HepG2 (cell line): ENCODE measurements at regions not wholly inside any gene's neighbourhood (a gene's known extent, or its start where the extent isn't known, plus 50 kb on each side); places are given as distances from the start of the nearest gene placed in this dataset.

ENCODE experiments used
- ATAC-seq: fragments of 200-7000 bp; cut with Tn5 transposase; 3 replicates; pipeline ENCODE4 v1.9.1; 2020; ENCODE audit warnings: mild to moderate bottlenecking, moderate library complexity
- BruUV-seq: library from RNA; stranded (reverse); fragments of 400-500 nt; replicated peaks from 2 replicates; lab custom pipeline; 2021; lab: Mats Ljungman, UMichigan
- CTCF ChIA-PET: fragments of 300-600 bp; formaldehyde crosslinking; extraction: SDS; loops from one replicate; lab custom pipeline; 2021; ENCODE audit warnings: low total read pairs, inconsistent platforms, low intra/inter-chr PET ratio; lab: Yijun Ruan, JAX
- POLR2A ChIA-PET: fragments of 350-600 bp; sonication (Branson Sonifier 250); formaldehyde crosslinking; loops from one replicate; lab custom pipeline; 2020; ENCODE audit warnings: antibody characterized with exemption, inconsistent platforms; lab: Yijun Ruan, JAX
- DNase-seq: peaks from one replicate; pipeline ENCODE4 v3.0.0-alpha.2; 2015; ENCODE audit warnings: low spot score
- FAIRE-seq: peaks from 3 replicates; lab custom pipeline; 2011; peaks lifted over from hg19 to GRCh38; lab: Jason Lieb, UNC
- H2AFZ ChIP-seq: one replicate; pipeline ENCODE4 v1.6.1; 2011; ENCODE audit warnings: low read length, inconsistent platforms
- H3K27ac ChIP-seq: fragments of 300-600 bp; 3 replicates; pipeline ENCODE4 v1.8.0; 2011; ENCODE audit warnings: mixed run types, mild to moderate bottlenecking, mixed read lengths, low read length, inconsistent platforms; ENCODE audit not compliant: insufficient read depth; ENCODE audit errors: extremely low read length
- H3K27me3 ChIP-seq, 2 experiments: fragments of 200-600 bp in 1 of 2; 2 replicates in 1 of 2; 3 replicates in 1 of 2; pipeline versions ENCODE4 v1.6.0 to v1.8.0; 2011; ENCODE audit warnings: low read length in 2 of 2, mild to moderate bottlenecking in 2 of 2, moderate library complexity in 2 of 2, inconsistent platforms in 1 of 2; ENCODE audit not compliant: insufficient read depth in 2 of 2, control insufficient read depth in 1 of 2
- H3K36me3 ChIP-seq, 2 experiments: fragments of 200-600 bp in 1 of 2; replicated peaks in 1 of 2; 2 replicates in 1 of 2; 3 replicates in 1 of 2; pipeline versions ENCODE4 v1.5.1 to v1.8.0; 2011; ENCODE audit warnings: low read length in 2 of 2, inconsistent platforms in 1 of 2; ENCODE audit not compliant: insufficient read depth in 2 of 2, control insufficient read depth in 1 of 2
- H3K4me1 ChIP-seq: 2 replicates; pipeline ENCODE4 v1.5.1; 2012; ENCODE audit warnings: low read length, inconsistent platforms; ENCODE audit not compliant: insufficient read depth
- H3K4me2 ChIP-seq: 2 replicates; pipeline ENCODE4 v1.6.0; 2011; ENCODE audit warnings: low read depth, low read length, inconsistent platforms
- H3K4me3 ChIP-seq, 3 experiments: fragments of 200-600 bp in 1 of 3; sonication (generic), shearing (Covaris generic) in 1 of 3; replicated peaks in 1 of 3; 2 replicates each; pipeline ENCODE4 v1.5.1; 2011 to 2016; ENCODE audit warnings: low read length in 3 of 3, inconsistent platforms in 2 of 3, low read depth in 2 of 3, mild to moderate bottlenecking in 2 of 3, control low read depth in 1 of 3, mixed read lengths in 1 of 3; ENCODE audit not compliant: insufficient read depth in 1 of 3
- H3K79me2 ChIP-seq: one replicate; pipeline ENCODE4 v1.6.1; 2011; ENCODE audit warnings: low read length, inconsistent platforms; ENCODE audit not compliant: insufficient read depth
- H3K9ac ChIP-seq: 2 replicates; pipeline ENCODE4 v1.6.0; 2011; ENCODE audit warnings: mild to moderate bottlenecking, low read depth, low read length, inconsistent platforms; ENCODE audit not compliant: insufficient read depth
- H3K9me3 ChIP-seq: 2 replicates; pipeline ENCODE4 v1.5.1; 2012; ENCODE audit warnings: mild to moderate bottlenecking, low read length
- H4K20me1 ChIP-seq: 2 replicates; pipeline ENCODE4 v1.6.0; 2011; ENCODE audit warnings: inconsistent platforms, mild to moderate bottlenecking, low read length, moderate library complexity; ENCODE audit not compliant: insufficient read depth
- HNF4A ChIP-seq: sonication (generic); formaldehyde crosslinking; IDR thresholded peaks from 2 replicates; pipeline ENCODE4 v1.4.0; 2020; ENCODE audit warnings: missing genetic modification reagents
- HNF4G ChIP-seq, 2 experiments: sonication (generic) in 1 of 2; formaldehyde crosslinking in 1 of 2; IDR thresholded peaks; 2 replicates each; pipeline versions ENCODE4 v1.4.0 to v1.6.1; 2011 to 2020; ENCODE audit warnings: borderline replicate concordance in 2 of 2, low read depth in 2 of 2, mild to moderate bottlenecking in 2 of 2, low read length in 1 of 2, missing genetic modification reagents in 1 of 2, moderate library complexity in 1 of 2
- NAIF1 ChIP-seq: sonication (generic); formaldehyde crosslinking; IDR thresholded peaks from 2 replicates; pipeline ENCODE4 v1.5.0; 2020; ENCODE audit warnings: mild to moderate bottlenecking, missing genetic modification reagents, borderline replicate concordance
- NFIC ChIP-seq: IDR thresholded peaks from 2 replicates; pipeline ENCODE4 v1.6.1; 2012; ENCODE audit warnings: mild to moderate bottlenecking, low read length, inconsistent platforms
- RBFOX2 ChIP-seq: fragments of 200-400 bp; formaldehyde crosslinking; IDR thresholded peaks from 2 replicates; pipeline ENCODE4 v1.6.1; 2017; ENCODE audit warnings: low read depth, mild to moderate bottlenecking, low read length
- SOX13 ChIP-seq, 3 experiments: fragments of 450-650 bp in 1 of 3; sonication (generic) in 1 of 3; formaldehyde crosslinking in 1 of 3; IDR thresholded peaks in 2 of 3; conservative IDR thresholded peaks in 1 of 3; 2 replicates each; pipeline versions ENCODE4 v1.5.0 to v1.6.1; 2016 to 2020; ENCODE audit warnings: antibody characterized with exemption in 1 of 3, mild to moderate bottlenecking in 1 of 3, missing compliant biosample characterization in 1 of 3, missing genetic modification reagents in 1 of 3, moderate library complexity in 1 of 3
- ZMYM3 ChIP-seq: sonication (generic); formaldehyde crosslinking; IDR thresholded peaks from 2 replicates; pipeline ENCODE4 v1.5.1; 2020; ENCODE audit warnings: mild to moderate bottlenecking, missing genetic modification reagents
- ZNF724P ChIP-seq: sonication (generic); formaldehyde crosslinking; IDR thresholded peaks from 2 replicates; pipeline ENCODE4 v1.8.0; 2022; ENCODE audit warnings: missing genetic modification reagents, borderline replicate concordance
- whole genome bisulfite sequencing: methylation state at CpG from one replicate; pipeline ENCODE4 v1.1.6; 2017; ENCODE audit warnings: low lambda C conversion rate; 5-methylcytosine and 5-hydroxymethylcytosine counted together
- in situ Hi-C: cut with HindIII; loops from 2 replicates; pipeline ENCODE4 v1.10.0; 2017; ENCODE audit warnings: low pct_unique_long_range_greater_than_20kb; ENCODE audit not compliant: extremely low pct_ligation_motif_present
- intact Hi-C: fragments of 100-400 bp; cut with micrococcal nuclease; formaldehyde crosslinking; loops from one replicate; pipeline ENCODE4 v1.10.0; 2022; ENCODE audit not compliant: unreplicated experiment
- TF ChIP-seq, protein P1 (sequence below): sonication (generic); formaldehyde crosslinking; IDR thresholded peaks from 2 replicates; pipeline ENCODE4 v1.4.0; 2020; ENCODE audit warnings: missing genetic modification reagents
- TF ChIP-seq, protein P2 (sequence below): sonication (generic); formaldehyde crosslinking; IDR thresholded peaks from 2 replicates; pipeline ENCODE4 v1.8.0; 2022; ENCODE audit warnings: missing genetic modification reagents, mild to moderate bottlenecking, borderline replicate concordance

DNA sequence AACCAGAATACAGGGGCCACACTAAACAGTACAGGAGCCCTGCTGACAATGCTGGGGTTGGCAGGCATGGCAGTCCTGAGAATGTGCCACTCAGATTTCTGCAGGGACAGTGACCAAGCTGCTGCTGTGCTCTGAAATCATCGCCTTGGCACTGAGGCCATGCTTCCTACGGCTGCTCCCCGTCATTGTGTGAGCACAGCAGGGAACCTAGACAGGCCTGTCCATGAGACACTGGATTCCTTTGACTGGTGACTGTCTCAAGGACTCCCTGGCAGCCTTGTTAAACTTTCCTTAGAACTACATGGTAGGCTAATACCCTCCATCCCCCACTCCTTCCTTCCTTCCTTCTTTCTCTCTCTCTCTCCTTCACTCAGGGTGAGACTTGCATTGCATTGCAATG is 111.4 kb downstream of the LUZP4 start (continued):
- TF ChIP-seq, protein P1, sequence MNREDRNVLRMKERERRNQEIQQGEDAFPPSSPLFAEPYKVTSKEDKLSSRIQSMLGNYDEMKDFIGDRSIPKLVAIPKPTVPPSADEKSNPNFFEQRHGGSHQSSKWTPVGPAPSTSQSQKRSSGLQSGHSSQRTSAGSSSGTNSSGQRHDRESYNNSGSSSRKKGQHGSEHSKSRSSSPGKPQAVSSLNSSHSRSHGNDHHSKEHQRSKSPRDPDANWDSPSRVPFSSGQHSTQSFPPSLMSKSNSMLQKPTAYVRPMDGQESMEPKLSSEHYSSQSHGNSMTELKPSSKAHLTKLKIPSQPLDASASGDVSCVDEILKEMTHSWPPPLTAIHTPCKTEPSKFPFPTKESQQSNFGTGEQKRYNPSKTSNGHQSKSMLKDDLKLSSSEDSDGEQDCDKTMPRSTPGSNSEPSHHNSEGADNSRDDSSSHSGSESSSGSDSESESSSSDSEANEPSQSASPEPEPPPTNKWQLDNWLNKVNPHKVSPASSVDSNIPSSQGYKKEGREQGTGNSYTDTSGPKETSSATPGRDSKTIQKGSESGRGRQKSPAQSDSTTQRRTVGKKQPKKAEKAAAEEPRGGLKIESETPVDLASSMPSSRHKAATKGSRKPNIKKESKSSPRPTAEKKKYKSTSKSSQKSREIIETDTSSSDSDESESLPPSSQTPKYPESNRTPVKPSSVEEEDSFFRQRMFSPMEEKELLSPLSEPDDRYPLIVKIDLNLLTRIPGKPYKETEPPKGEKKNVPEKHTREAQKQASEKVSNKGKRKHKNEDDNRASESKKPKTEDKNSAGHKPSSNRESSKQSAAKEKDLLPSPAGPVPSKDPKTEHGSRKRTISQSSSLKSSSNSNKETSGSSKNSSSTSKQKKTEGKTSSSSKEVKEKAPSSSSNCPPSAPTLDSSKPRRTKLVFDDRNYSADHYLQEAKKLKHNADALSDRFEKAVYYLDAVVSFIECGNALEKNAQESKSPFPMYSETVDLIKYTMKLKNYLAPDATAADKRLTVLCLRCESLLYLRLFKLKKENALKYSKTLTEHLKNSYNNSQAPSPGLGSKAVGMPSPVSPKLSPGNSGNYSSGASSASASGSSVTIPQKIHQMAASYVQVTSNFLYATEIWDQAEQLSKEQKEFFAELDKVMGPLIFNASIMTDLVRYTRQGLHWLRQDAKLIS (CRISPR knock-in tag), result no peak
- TF ChIP-seq NFIC, result no peak
- TF ChIP-seq, all 625 proteins: peak for 0

GRCh38 chrX:115402299-115402698 is 112.8 kb downstream of the LUZP4 start:
- intact Hi-C loops (no loop called here), in situ Hi-C loops (no loop called here)
- FAIRE-seq, result peak; percentile 70
- no peaks in the 10 kb centered on the region for H3K9me3 ChIP-seq
- H3K4me2 ChIP-seq, result 0 out of 2 replicates have a peak overlapping the region, but pooled peaks have one; percentile 3
- H3K9ac ChIP-seq, result no peak overlapping the region
- H3K36me3 ChIP-seq, result no peaks in the 10 kb centered on the region
- 0% methylated on average over 1 of the region's 2 CpGs for WGBS
- no peaks in the 10 kb centered on the region for H3K79me2 ChIP-seq
- peaks cover 21% of the 10 kb centered on the region for H3K4me1 ChIP-seq
- H3K4me3 ChIP-seq, result no peak overlapping the region
- no peak for TF ChIP-seq SOX13 (IDR thresholded peaks at IDR 0.05)
- TF ChIP-seq SOX13 (CRISPR knock-in tag; conservative IDR thresholded peaks at IDR 0.05 in 1 of 2, IDR thresholded peaks at IDR 0.05 in 1 of 2), result 0 out of 4 replicates have a peak, but pooled peaks of 1 of the 2 experiments have one; percentile 13
- TF ChIP-seq, protein P2, sequence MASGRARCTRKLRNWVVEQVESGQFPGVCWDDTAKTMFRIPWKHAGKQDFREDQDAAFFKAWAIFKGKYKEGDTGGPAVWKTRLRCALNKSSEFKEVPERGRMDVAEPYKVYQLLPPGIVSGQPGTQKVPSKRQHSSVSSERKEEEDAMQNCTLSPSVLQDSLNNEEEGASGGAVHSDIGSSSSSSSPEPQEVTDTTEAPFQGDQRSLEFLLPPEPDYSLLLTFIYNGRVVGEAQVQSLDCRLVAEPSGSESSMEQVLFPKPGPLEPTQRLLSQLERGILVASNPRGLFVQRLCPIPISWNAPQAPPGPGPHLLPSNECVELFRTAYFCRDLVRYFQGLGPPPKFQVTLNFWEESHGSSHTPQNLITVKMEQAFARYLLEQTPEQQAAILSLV (CRISPR knock-in tag), result no peak
- no peak for TF ChIP-seq RBFOX2
- TF ChIP-seq ZMYM3, result no peak
- TF ChIP-seq HNF4G (IDR thresholded peaks at IDR 0.05; ENCODE audit: borderline replicate concordance, low read depth, low read length), result peak; percentile 64; the same call in 1 of the 2 replicates
- no peak for TF ChIP-seq HNF4G (CRISPR knock-in tag; IDR thresholded peaks at IDR 0.05; ENCODE audit: borderline replicate concordance, low read depth)
- no peak for TF ChIP-seq ZNF724P (CRISPR knock-in tag)
- TF ChIP-seq NAIF1 (CRISPR knock-in tag), result no peak
- TF ChIP-seq HNF4A (CRISPR knock-in tag), result peak; percentile 42
- no peak overlapping the region for H2AFZ ChIP-seq
- no TSS peak for BruUV-seq
- ATAC-seq, result peak; percentile 55; the same call in 2 of the 3 replicates
- ChIA-PET CTCF (no interaction called here), POLR2A (no interaction called here)
- DNase-seq, result peak; percentile 35
- H4K20me1 ChIP-seq, result no peaks in the 10 kb centered on the region
- H3K27me3 ChIP-seq, result no peaks in the 10 kb centered on the region
- H3K27ac ChIP-seq, result no peak overlapping the region
